ENCODE measurements at regions not wholly inside any gene's neighbourhood (a gene's known extent, or its start where the extent isn't known, plus 50 kb on each side); places are given as distances from the start of the nearest gene placed in this dataset.

DNA sequence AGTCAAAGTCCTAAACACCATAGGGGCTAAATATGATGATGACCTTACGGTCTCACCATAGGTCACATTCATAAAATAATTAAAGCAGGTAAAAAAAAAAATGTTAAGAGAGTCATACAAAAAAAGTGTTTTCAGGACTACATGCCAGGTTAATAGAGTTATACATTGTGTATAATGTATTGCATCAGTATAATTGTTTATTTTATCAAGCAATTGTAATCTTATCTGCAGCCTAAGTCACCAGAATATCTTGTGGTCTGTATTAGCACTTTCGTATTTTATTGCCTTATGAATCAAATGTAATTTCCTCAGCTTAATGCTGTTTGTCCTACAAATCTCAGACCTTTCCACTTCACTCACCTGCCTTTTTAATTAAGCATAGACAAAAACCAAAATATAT lies 972.9 kb upstream of the PCDH20 start:
- no peaks in the 10 kb centered on the region for H3K36me3 Mint-ChIP-seq
- ChIA-PET CTCF (no interaction called here), POLR2A (no interaction called here)
- no peak overlapping the region for H3K4me3 Mint-ChIP-seq
- no peak for ATAC-seq
- no peak for DNase-seq (ENCODE audit: low spot score)
- no peaks in the 10 kb centered on the region for H3K27me3 Mint-ChIP-seq (ENCODE audit: low read depth)
- TF ChIP-seq, protein P1, sequence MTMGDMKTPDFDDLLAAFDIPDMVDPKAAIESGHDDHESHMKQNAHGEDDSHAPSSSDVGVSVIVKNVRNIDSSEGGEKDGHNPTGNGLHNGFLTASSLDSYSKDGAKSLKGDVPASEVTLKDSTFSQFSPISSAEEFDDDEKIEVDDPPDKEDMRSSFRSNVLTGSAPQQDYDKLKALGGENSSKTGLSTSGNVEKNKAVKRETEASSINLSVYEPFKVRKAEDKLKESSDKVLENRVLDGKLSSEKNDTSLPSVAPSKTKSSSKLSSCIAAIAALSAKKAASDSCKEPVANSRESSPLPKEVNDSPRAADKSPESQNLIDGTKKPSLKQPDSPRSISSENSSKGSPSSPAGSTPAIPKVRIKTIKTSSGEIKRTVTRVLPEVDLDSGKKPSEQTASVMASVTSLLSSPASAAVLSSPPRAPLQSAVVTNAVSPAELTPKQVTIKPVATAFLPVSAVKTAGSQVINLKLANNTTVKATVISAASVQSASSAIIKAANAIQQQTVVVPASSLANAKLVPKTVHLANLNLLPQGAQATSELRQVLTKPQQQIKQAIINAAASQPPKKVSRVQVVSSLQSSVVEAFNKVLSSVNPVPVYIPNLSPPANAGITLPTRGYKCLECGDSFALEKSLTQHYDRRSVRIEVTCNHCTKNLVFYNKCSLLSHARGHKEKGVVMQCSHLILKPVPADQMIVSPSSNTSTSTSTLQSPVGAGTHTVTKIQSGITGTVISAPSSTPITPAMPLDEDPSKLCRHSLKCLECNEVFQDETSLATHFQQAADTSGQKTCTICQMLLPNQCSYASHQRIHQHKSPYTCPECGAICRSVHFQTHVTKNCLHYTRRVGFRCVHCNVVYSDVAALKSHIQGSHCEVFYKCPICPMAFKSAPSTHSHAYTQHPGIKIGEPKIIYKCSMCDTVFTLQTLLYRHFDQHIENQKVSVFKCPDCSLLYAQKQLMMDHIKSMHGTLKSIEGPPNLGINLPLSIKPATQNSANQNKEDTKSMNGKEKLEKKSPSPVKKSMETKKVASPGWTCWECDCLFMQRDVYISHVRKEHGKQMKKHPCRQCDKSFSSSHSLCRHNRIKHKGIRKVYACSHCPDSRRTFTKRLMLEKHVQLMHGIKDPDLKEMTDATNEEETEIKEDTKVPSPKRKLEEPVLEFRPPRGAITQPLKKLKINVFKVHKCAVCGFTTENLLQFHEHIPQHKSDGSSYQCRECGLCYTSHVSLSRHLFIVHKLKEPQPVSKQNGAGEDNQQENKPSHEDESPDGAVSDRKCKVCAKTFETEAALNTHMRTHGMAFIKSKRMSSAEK (CRISPR knock-in tag; IDR thresholded peaks at IDR 0.05; ENCODE audit: borderline replicate concordance): no peak
- TF ChIP-seq, protein P2, sequence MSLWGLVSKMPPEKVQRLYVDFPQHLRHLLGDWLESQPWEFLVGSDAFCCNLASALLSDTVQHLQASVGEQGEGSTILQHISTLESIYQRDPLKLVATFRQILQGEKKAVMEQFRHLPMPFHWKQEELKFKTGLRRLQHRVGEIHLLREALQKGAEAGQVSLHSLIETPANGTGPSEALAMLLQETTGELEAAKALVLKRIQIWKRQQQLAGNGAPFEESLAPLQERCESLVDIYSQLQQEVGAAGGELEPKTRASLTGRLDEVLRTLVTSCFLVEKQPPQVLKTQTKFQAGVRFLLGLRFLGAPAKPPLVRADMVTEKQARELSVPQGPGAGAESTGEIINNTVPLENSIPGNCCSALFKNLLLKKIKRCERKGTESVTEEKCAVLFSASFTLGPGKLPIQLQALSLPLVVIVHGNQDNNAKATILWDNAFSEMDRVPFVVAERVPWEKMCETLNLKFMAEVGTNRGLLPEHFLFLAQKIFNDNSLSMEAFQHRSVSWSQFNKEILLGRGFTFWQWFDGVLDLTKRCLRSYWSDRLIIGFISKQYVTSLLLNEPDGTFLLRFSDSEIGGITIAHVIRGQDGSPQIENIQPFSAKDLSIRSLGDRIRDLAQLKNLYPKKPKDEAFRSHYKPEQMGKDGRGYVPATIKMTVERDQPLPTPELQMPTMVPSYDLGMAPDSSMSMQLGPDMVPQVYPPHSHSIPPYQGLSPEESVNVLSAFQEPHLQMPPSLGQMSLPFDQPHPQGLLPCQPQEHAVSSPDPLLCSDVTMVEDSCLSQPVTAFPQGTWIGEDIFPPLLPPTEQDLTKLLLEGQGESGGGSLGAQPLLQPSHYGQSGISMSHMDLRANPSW (CRISPR knock-in tag; conservative IDR thresholded peaks at IDR 0.05; ENCODE audit: low read depth): no peak
- no peak for TF ChIP-seq NR2C2 (CRISPR knock-in tag; IDR thresholded peaks at IDR 0.05)
- TF ChIP-seq ETV6 (CRISPR knock-in tag; IDR thresholded peaks at IDR 0.05): no peak
- TF ChIP-seq, protein P3, sequence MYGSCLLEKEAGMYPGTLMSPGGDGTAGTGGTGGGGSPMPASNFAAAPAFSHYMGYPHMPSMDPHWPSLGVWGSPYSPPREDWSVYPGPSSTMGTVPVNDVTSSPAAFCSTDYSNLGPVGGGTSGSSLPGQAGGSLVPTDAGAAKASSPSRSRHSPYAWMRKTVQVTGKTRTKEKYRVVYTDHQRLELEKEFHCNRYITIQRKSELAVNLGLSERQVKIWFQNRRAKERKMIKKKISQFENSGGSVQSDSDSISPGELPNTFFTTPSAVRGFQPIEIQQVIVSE (CRISPR knock-in tag; IDR thresholded peaks at IDR 0.05; ENCODE audit: borderline replicate concordance): no peak
- TF ChIP-seq NR3C1 (CRISPR knock-in tag; conservative IDR thresholded peaks at IDR 0.05; ENCODE audit: low read depth): no peak
- TF ChIP-seq, protein P4, sequence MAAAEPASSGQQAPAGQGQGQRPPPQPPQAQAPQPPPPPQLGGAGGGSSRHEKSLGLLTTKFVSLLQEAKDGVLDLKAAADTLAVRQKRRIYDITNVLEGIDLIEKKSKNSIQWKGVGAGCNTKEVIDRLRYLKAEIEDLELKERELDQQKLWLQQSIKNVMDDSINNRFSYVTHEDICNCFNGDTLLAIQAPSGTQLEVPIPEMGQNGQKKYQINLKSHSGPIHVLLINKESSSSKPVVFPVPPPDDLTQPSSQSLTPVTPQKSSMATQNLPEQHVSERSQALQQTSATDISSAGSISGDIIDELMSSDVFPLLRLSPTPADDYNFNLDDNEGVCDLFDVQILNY (CRISPR knock-in tag; IDR thresholded peaks at IDR 0.05): no peak
- TF ChIP-seq ZNF219 (CRISPR knock-in tag; IDR thresholded peaks at IDR 0.05; ENCODE audit: borderline replicate concordance): no peak
- H3K4me1 Mint-ChIP-seq: peaks cover 8% of the 10 kb centered on the region; the same call in 1 of the 2 replicates
- H3K27ac Mint-ChIP-seq: no peak overlapping the region
- no peaks in the 10 kb centered on the region for H3K9me3 Mint-ChIP-seq

DNA sequence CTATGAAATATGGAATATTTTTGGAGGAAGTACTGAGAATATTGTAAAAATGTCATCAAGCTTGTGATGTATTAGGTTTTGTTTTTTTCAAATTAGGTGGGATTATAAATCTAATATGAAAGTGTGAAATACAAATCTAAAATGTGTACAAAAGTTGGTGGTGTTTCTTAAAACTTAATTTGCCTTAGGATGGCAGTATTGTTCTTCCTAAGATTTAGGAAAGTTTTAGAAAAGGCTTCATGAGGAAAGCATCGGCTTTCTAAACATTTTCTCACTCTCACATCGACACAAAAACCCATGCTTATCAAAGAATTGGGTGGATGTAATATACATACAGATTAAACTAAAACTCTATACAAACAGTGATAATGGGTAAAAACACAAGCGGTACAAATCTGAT lies 972.0 kb upstream of the PCDH20 start:
- Mint-ChIP-seq H3K4me3 (no peak overlapping the region), H3K27me3 (ENCODE audit: low read depth) (no peaks in the 10 kb centered on the region), H3K4me1 (peaks cover 8% of the 10 kb centered on the region; the same call in 1 of the 2 replicates), H3K27ac (no peak overlapping the region), H3K9me3 (no peaks in the 10 kb centered on the region), H3K36me3 (no peaks in the 10 kb centered on the region)
- DNase-seq (ENCODE audit: low spot score) (no peak), ATAC-seq (no peak)
- POLR2A ChIA-PET: no interaction called here
- CTCF ChIA-PET: no interaction called here
- no peak for TF ChIP-seq ZNF396 (CRISPR knock-in tag; IDR thresholded peaks at IDR 0.05; ENCODE audit: borderline replicate concordance)
- TF ChIP-seq, protein P5, sequence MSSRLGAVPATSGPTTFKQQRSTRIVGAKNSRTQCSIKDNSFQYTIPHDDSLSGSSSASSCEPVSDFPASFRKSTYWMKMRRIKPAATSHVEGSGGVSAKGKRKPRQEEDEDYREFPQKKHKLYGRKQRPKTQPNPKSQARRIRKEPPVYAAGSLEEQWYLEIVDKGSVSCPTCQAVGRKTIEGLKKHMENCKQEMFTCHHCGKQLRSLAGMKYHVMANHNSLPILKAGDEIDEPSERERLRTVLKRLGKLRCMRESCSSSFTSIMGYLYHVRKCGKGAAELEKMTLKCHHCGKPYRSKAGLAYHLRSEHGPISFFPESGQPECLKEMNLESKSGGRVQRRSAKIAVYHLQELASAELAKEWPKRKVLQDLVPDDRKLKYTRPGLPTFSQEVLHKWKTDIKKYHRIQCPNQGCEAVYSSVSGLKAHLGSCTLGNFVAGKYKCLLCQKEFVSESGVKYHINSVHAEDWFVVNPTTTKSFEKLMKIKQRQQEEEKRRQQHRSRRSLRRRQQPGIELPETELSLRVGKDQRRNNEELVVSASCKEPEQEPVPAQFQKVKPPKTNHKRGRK (CRISPR knock-in tag; IDR thresholded peaks at IDR 0.05; ENCODE audit: borderline replicate concordance): no peak
- TF ChIP-seq, protein P6, sequence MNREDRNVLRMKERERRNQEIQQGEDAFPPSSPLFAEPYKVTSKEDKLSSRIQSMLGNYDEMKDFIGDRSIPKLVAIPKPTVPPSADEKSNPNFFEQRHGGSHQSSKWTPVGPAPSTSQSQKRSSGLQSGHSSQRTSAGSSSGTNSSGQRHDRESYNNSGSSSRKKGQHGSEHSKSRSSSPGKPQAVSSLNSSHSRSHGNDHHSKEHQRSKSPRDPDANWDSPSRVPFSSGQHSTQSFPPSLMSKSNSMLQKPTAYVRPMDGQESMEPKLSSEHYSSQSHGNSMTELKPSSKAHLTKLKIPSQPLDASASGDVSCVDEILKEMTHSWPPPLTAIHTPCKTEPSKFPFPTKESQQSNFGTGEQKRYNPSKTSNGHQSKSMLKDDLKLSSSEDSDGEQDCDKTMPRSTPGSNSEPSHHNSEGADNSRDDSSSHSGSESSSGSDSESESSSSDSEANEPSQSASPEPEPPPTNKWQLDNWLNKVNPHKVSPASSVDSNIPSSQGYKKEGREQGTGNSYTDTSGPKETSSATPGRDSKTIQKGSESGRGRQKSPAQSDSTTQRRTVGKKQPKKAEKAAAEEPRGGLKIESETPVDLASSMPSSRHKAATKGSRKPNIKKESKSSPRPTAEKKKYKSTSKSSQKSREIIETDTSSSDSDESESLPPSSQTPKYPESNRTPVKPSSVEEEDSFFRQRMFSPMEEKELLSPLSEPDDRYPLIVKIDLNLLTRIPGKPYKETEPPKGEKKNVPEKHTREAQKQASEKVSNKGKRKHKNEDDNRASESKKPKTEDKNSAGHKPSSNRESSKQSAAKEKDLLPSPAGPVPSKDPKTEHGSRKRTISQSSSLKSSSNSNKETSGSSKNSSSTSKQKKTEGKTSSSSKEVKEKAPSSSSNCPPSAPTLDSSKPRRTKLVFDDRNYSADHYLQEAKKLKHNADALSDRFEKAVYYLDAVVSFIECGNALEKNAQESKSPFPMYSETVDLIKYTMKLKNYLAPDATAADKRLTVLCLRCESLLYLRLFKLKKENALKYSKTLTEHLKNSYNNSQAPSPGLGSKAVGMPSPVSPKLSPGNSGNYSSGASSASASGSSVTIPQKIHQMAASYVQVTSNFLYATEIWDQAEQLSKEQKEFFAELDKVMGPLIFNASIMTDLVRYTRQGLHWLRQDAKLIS (CRISPR knock-in tag; IDR thresholded peaks at IDR 0.05; ENCODE audit: borderline replicate concordance): no peak
- TF ChIP-seq MYBL2 (CRISPR knock-in tag; IDR thresholded peaks at IDR 0.05): no peak
- TF ChIP-seq, protein P7, sequence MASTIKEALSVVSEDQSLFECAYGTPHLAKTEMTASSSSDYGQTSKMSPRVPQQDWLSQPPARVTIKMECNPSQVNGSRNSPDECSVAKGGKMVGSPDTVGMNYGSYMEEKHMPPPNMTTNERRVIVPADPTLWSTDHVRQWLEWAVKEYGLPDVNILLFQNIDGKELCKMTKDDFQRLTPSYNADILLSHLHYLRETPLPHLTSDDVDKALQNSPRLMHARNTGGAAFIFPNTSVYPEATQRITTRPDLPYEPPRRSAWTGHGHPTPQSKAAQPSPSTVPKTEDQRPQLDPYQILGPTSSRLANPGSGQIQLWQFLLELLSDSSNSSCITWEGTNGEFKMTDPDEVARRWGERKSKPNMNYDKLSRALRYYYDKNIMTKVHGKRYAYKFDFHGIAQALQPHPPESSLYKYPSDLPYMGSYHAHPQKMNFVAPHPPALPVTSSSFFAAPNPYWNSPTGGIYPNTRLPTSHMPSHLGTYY (CRISPR knock-in tag; IDR thresholded peaks at IDR 0.05): no peak
- TF ChIP-seq NFE2L1 (CRISPR knock-in tag; IDR thresholded peaks at IDR 0.05): no peak
- TF ChIP-seq ZNF416 (CRISPR knock-in tag; IDR thresholded peaks at IDR 0.05): no peak
